ENCODE measurements at regions not wholly inside any gene's neighbourhood (a gene's known extent, or its start where the extent isn't known, plus 50 kb on each side); places are given as distances from the start of the nearest gene placed in this dataset.

- TF ChIP-seq ZFP3 (CRISPR knock-in tag; IDR thresholded peaks at IDR 0.05) = no peak
- no peak for TF ChIP-seq ZNF8 (CRISPR knock-in tag; IDR thresholded peaks at IDR 0.05)
- no peak for TF ChIP-seq TOX (CRISPR knock-in tag; IDR thresholded peaks at IDR 0.05; ENCODE audit: borderline replicate concordance)
- TF ChIP-seq GLIS3 (CRISPR knock-in tag; IDR thresholded peaks at IDR 0.05) = no peak
- no peak for TF ChIP-seq ISL1 (CRISPR knock-in tag; IDR thresholded peaks at IDR 0.05)
- no peak for TF ChIP-seq PATZ1 (CRISPR knock-in tag; IDR thresholded peaks at IDR 0.05; ENCODE audit: borderline replicate concordance)
- TF ChIP-seq OSR1 (CRISPR knock-in tag; IDR thresholded peaks at IDR 0.05) = no peak
- no peak for TF ChIP-seq SNAI2 (CRISPR knock-in tag; IDR thresholded peaks at IDR 0.05)
- no peak for TF ChIP-seq RARB (CRISPR knock-in tag; IDR thresholded peaks at IDR 0.05)
Measured at GRCh38 chr9:135248111-135248510, 160.6 kb downstream of the OLFM1 start.

GRCh38 chr9:135248721-135249120 is 161.3 kb downstream of the OLFM1 start:
- no peak for ATAC-seq
- no peak for TF ChIP-seq PPARA (CRISPR knock-in tag; IDR thresholded peaks at IDR 0.05; ENCODE audit: borderline replicate concordance)
- no peak for TF ChIP-seq ARNTL (CRISPR knock-in tag; IDR thresholded peaks at IDR 0.05; ENCODE audit: borderline replicate concordance, low read depth)
- no peak for TF ChIP-seq ESRRG (CRISPR knock-in tag; IDR thresholded peaks at IDR 0.05)
- TF ChIP-seq TSHZ2 (CRISPR knock-in tag; IDR thresholded peaks at IDR 0.05) = no peak
- no peak for TF ChIP-seq CSDC2 (CRISPR knock-in tag; IDR thresholded peaks at IDR 0.05)
- TF ChIP-seq ZNF70 (CRISPR knock-in tag; IDR thresholded peaks at IDR 0.05) = no peak
- no peak for TF ChIP-seq PATZ1 (CRISPR knock-in tag; IDR thresholded peaks at IDR 0.05; ENCODE audit: borderline replicate concordance)
- TF ChIP-seq CSRNP3 (CRISPR knock-in tag; IDR thresholded peaks at IDR 0.05) = no peak
- no peak for TF ChIP-seq SNAI2 (CRISPR knock-in tag; IDR thresholded peaks at IDR 0.05)
- no peak for TF ChIP-seq RARB (CRISPR knock-in tag; IDR thresholded peaks at IDR 0.05)
- no peak for TF ChIP-seq TOX (CRISPR knock-in tag; IDR thresholded peaks at IDR 0.05; ENCODE audit: borderline replicate concordance)
- no peak for TF ChIP-seq ZNF565 (CRISPR knock-in tag; conservative IDR thresholded peaks at IDR 0.05; ENCODE audit: low read depth)
- no peak for TF ChIP-seq BACH2 (CRISPR knock-in tag; IDR thresholded peaks at IDR 0.05; ENCODE audit: borderline replicate concordance)
- TF ChIP-seq ZFP3 (CRISPR knock-in tag; IDR thresholded peaks at IDR 0.05) = no peak

More at GRCh38 chr9:135248111-135248510, 160.6 kb downstream of the OLFM1 start:
- ATAC-seq = no peak

- no peak for TF ChIP-seq CREB5 (CRISPR knock-in tag; IDR thresholded peaks at IDR 0.05; ENCODE audit: low read depth)
- no peak for TF ChIP-seq ZNF8 (CRISPR knock-in tag; IDR thresholded peaks at IDR 0.05)
- TF ChIP-seq POU6F1 (CRISPR knock-in tag; IDR thresholded peaks at IDR 0.05; ENCODE audit: borderline replicate concordance, low read depth) = no peak
- no peak for TF ChIP-seq ARNTL (CRISPR knock-in tag; IDR thresholded peaks at IDR 0.05; ENCODE audit: borderline replicate concordance, low read depth)
- no peak for TF ChIP-seq ESRRG (CRISPR knock-in tag; IDR thresholded peaks at IDR 0.05)
- TF ChIP-seq PATZ1 (CRISPR knock-in tag; IDR thresholded peaks at IDR 0.05; ENCODE audit: borderline replicate concordance) = no peak
- TF ChIP-seq ZC3H10 (CRISPR knock-in tag; IDR thresholded peaks at IDR 0.05) = no peak
- TF ChIP-seq ZFP3 (CRISPR knock-in tag; IDR thresholded peaks at IDR 0.05) = no peak
- ATAC-seq = no peak
Measured at GRCh38 chr9:135249191-135249590, 161.7 kb downstream of the OLFM1 start.

Measured in SK-N-SH treated with all-trans-retinoic acid at 6 μM for 48 hours (cell line).